Activated T-helper 2 cell treated with anti-CD3 and anti-CD28 coated beads, Interferon-gamma antibody, Interleukin-2, Interleukin-4, amounts not matched to agents 10 μg/mL and 5 μg/mL and 100 μg/mL, durations not matched to agents 14 hours and 24 hours and 36 hours (primary cell): ENCODE measurements at regions not wholly inside any gene's neighbourhood (a gene's known extent, or its start where the extent isn't known, plus 50 kb on each side); places are given as distances from the start of the nearest gene placed in this dataset.

Source experiments
- DNase-seq: peaks from one replicate; pipeline ENCODE4 v3.0.0; 2021; ENCODE audit warnings: low spot score
- H3K27ac Mint-ChIP-seq: one replicate; pipeline ENCODE4 v1.8.0; 2021; ENCODE audit warnings: mixed read lengths
- H3K27me3 Mint-ChIP-seq: one replicate; pipeline ENCODE4 v1.8.0; 2021; ENCODE audit warnings: low read depth, mixed read lengths
- H3K36me3 Mint-ChIP-seq: one replicate; pipeline ENCODE4 v1.8.0; 2021; ENCODE audit warnings: low read depth, mixed read lengths
- H3K4me1 Mint-ChIP-seq: one replicate; pipeline ENCODE4 v1.8.0; 2021; ENCODE audit warnings: low read depth, mixed read lengths
- H3K4me3 Mint-ChIP-seq: one replicate; pipeline ENCODE4 v1.8.0; 2021; ENCODE audit warnings: low read depth, mild to moderate bottlenecking, moderate library complexity, mixed read lengths
- H3K9me3 Mint-ChIP-seq: one replicate; pipeline ENCODE4 v1.8.0; 2021; ENCODE audit warnings: mixed read lengths
- intact Hi-C: fragments of 100-400 bp; cut with micrococcal nuclease; formaldehyde crosslinking; loops from one replicate; pipeline ENCODE4 v1.15.1; 2023

GRCh38 chr12:98341026-98341425, 174.4 kb upstream of the TMPO start:
- no peak overlapping the region for H3K27ac Mint-ChIP-seq
- H3K4me1 Mint-ChIP-seq = no peaks in the 10 kb centered on the region
- H3K4me3 Mint-ChIP-seq = no peak overlapping the region
- DNase-seq = no peak
- no peaks in the 10 kb centered on the region for H3K36me3 Mint-ChIP-seq
- H3K27me3 Mint-ChIP-seq = peaks cover 15% of the 10 kb centered on the region
- intact Hi-C loops = no loop called here
- H3K9me3 Mint-ChIP-seq = no peaks in the 10 kb centered on the region

DNA sequence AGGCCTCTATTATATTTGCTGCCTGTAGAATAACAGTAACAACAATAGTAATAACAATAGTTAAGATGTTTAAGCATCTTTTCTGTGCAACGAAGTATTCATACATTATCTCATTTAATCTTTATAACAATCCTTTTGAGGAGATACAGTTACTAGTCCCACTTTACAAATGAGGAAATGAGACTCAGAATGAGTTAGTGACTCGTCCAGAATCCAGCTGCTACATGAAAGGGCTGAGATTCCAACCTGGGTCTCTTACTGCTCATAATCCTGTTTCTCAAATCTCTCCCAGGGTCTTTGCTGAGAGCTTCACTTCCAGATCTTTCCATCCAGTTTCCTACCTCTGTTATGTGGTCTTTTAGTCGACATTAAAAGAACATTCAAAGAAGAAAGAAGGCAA, 173.7 kb upstream of the TMPO start:
- Mint-ChIP-seq H3K4me1 (no peaks in the 10 kb centered on the region), H3K4me3 (no peak overlapping the region), H3K9me3 (no peaks in the 10 kb centered on the region), H3K27me3 (peaks cover 14% of the 10 kb centered on the region), H3K36me3 (no peaks in the 10 kb centered on the region), H3K27ac (no peak overlapping the region)
- intact Hi-C loops = no loop called here
- no peak for DNase-seq

GRCh38 chr12:98343002-98343567, 172.3 kb upstream of the TMPO start:
- H3K9me3 Mint-ChIP-seq = no peaks in the 10 kb centered on the region
- no peaks in the 10 kb centered on the region for H3K4me1 Mint-ChIP-seq
- intact Hi-C loops = no loop called here
- H3K27me3 Mint-ChIP-seq = peaks cover 11% of the 10 kb centered on the region
- DNase-seq = no peak
- H3K36me3 Mint-ChIP-seq = no peaks in the 10 kb centered on the region
- no peak overlapping the region for H3K4me3 Mint-ChIP-seq
- no peak overlapping the region for H3K27ac Mint-ChIP-seq

DNA sequence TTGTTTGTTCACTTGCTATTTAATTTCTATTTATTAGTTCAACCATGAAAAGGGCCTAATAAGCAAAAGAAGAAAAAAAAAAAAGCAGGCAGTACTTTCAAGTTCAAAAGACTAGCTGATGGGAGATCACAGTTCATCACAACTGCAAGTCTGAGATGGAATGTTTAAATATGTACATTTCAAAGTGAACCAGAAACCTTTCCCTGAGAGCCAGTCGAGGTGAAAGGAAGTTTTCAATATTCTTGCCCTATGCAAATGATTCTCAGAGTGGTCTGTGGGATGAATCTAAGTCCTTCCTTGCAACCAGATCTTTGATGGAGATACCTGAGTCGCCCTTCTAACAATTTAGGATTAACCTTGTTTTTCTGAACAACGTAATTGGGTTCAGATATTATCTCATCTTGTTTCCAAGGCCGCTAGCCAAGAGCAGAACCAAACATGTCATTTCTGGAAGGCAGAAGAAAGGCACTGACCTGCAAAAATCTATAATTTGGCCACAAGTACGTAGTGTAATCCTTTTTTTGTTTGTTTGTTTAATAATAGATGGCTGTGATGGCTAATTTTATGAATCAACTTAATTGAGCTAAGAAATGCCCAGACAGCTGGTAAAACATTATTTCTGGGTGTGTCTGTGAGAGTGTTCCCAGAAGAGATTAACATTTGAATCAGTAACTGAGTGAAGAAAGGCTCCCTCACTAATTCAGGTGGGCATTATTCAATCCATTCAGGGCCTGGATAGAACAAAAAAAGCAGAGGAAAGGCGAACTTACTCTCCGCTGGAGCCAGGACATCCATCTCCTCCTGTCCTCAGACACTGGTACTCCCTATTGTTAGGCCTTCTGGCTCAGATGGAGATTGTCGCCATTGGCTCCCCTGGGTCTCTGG, 171.1 kb upstream of the TMPO start:
- Mint-ChIP-seq H3K36me3 (no peaks in the 10 kb centered on the region), H3K4me1 (no peaks in the 10 kb centered on the region), H3K9me3 (no peaks in the 10 kb centered on the region), H3K27me3 (peaks cover 10% of the 10 kb centered on the region), H3K27ac (no peak overlapping the region), H3K4me3 (no peak overlapping the region)
- intact Hi-C loops = no loop called here
- DNase-seq = no peak

- H3K4me1 Mint-ChIP-seq = no peaks in the 10 kb centered on the region
- H3K36me3 Mint-ChIP-seq = no peaks in the 10 kb centered on the region
- no peak overlapping the region for H3K4me3 Mint-ChIP-seq
- intact Hi-C loops = no loop called here
- peaks cover 10% of the 10 kb centered on the region for H3K27me3 Mint-ChIP-seq
- no peaks in the 10 kb centered on the region for H3K9me3 Mint-ChIP-seq
- no peak for DNase-seq
- no peak overlapping the region for H3K27ac Mint-ChIP-seq
Observed at GRCh38 chr12:98345308-98345876, 170.0 kb upstream of the TMPO start.

GRCh38 chr12:98351089-98351488, 164.3 kb upstream of the TMPO start:
- Mint-ChIP-seq H3K27ac (no peak overlapping the region), H3K4me3 (no peak overlapping the region), H3K36me3 (no peaks in the 10 kb centered on the region), H3K4me1 (no peaks in the 10 kb centered on the region), H3K9me3 (no peaks in the 10 kb centered on the region), H3K27me3 (peaks cover 15% of the 10 kb centered on the region)
- intact Hi-C loops = no loop called here
- DNase-seq = no peak

GRCh38 chr12:98351784-98352183, 163.6 kb upstream of the TMPO start:
- H3K4me1 Mint-ChIP-seq = no peaks in the 10 kb centered on the region
- intact Hi-C loops = no loop called here
- H3K27ac Mint-ChIP-seq = no peak overlapping the region
- peaks cover 15% of the 10 kb centered on the region for H3K27me3 Mint-ChIP-seq
- H3K4me3 Mint-ChIP-seq = no peak overlapping the region
- no peaks in the 10 kb centered on the region for H3K9me3 Mint-ChIP-seq
- H3K36me3 Mint-ChIP-seq = no peaks in the 10 kb centered on the region
- no peak for DNase-seq

DNA sequence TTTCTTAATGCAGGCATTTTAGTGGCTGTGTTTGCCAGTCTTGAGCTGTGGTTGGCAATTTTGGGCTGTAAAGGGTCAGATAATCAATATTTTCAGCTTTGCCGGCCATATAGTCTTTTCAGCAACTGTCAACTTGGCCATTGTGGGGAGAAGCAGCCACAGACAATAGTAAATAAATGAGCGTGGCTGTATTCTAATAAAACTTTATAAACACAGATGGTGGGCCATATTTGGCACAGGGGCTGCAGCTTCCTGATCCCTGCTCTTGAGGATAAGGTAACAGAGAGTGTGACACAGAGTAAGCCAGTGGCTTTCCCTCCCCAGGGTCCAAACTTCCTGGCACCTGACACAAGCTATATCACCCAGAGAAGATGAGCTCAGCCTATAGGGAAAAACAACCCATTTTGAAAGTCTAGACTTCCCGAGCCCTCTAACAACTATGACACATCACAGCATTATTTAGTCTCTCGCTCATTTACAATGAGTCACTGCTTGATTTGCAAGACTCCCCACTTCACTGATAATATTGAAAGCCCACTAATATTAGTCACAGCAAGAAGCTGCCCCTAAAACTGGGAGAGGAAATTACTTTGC, 163.1 kb upstream of the TMPO start:
- no peaks in the 10 kb centered on the region for H3K36me3 Mint-ChIP-seq
- H3K27me3 Mint-ChIP-seq = peaks cover 15% of the 10 kb centered on the region
- H3K4me1 Mint-ChIP-seq = no peaks in the 10 kb centered on the region
- H3K27ac Mint-ChIP-seq = no peak overlapping the region
- no peaks in the 10 kb centered on the region for H3K9me3 Mint-ChIP-seq
- intact Hi-C loops = no loop called here
- DNase-seq = no peak
- no peak overlapping the region for H3K4me3 Mint-ChIP-seq

DNA sequence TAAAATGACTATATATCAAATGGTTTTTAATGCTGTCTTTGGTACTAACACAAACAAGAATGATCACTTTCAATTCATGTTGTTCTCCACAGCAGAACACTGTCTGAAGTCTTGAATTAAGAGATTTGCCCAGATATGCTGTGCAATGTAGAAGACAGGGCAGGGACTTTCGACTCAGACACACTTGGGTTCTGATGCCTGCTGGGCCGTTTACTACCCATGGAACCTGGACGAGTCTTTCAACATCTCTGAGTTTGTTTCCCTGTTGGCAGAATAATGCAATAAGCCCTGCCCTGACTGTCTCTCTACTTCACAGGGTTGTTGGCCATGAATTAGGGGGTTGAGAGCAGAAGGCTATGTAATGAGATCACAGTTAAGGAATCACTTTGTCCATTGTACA, 162.6 kb upstream of the TMPO start:
- Mint-ChIP-seq H3K4me3 (no peak overlapping the region), H3K27me3 (peaks cover 15% of the 10 kb centered on the region), H3K9me3 (no peaks in the 10 kb centered on the region), H3K36me3 (no peaks in the 10 kb centered on the region), H3K4me1 (no peaks in the 10 kb centered on the region), H3K27ac (no peak overlapping the region)
- no peak for DNase-seq
- intact Hi-C loops = no loop called here

- no peak overlapping the region for H3K27ac Mint-ChIP-seq
- H3K4me1 Mint-ChIP-seq = no peaks in the 10 kb centered on the region
- H3K9me3 Mint-ChIP-seq = no peaks in the 10 kb centered on the region
- no peak for DNase-seq
- peaks cover 23% of the 10 kb centered on the region for H3K27me3 Mint-ChIP-seq
- H3K36me3 Mint-ChIP-seq = no peaks in the 10 kb centered on the region
- intact Hi-C loops = no loop called here
- no peak overlapping the region for H3K4me3 Mint-ChIP-seq
Observed at GRCh38 chr12:98354520-98355035, 160.8 kb upstream of the TMPO start.

- no peaks in the 10 kb centered on the region for H3K9me3 Mint-ChIP-seq
- no peak for DNase-seq
- H3K4me1 Mint-ChIP-seq = no peaks in the 10 kb centered on the region
- H3K4me3 Mint-ChIP-seq = no peak overlapping the region
- intact Hi-C loops = no loop called here
- H3K27ac Mint-ChIP-seq = no peak overlapping the region
- H3K36me3 Mint-ChIP-seq = no peaks in the 10 kb centered on the region
- H3K27me3 Mint-ChIP-seq = peaks cover 23% of the 10 kb centered on the region
Observed at GRCh38 chr12:98355322-98355721, 160.1 kb upstream of the TMPO start.

DNA sequence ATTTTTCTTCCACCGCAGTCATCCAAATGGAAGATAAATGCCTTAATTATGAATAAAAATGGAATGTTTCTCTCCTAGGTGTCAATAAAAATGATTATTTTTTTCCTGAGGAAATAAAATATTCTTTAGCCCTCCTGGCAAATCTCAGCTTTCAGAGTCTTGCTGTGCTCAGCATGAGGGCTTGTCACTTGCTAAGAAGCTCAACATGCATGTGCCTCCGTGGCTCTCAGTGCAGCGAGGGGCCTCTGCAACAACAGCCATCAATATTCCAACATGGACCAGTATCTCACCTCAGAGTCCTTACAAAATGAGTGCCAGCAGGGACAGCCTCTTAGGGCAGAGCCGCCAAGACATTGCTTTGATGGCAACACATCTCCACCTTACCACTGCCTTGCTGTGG, 159.5 kb upstream of the TMPO start:
- no peaks in the 10 kb centered on the region for H3K36me3 Mint-ChIP-seq
- no peak for DNase-seq
- no peak overlapping the region for H3K4me3 Mint-ChIP-seq
- H3K27ac Mint-ChIP-seq = no peak overlapping the region
- H3K27me3 Mint-ChIP-seq = peaks cover 23% of the 10 kb centered on the region
- H3K9me3 Mint-ChIP-seq = no peaks in the 10 kb centered on the region
- no peaks in the 10 kb centered on the region for H3K4me1 Mint-ChIP-seq
- intact Hi-C loops = no loop called here

DNA sequence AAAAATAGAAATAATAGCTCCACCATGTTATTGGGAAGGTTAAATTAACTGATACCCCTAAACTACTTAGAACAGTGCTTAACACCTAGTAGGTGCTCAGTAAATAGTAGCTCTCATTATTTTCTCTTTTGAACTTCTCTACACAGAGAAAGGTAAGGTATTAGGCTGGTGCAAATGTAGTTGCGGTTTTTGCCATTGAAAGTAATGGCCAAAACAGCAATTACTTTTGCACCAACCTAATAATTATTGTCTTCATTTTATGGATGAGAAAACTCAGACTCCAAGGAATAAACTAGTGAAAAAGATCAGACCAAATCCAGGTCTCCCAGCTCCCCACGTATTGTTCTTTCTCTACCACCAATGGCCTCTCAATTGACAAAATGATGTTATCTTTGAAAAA, 157.2 kb upstream of the TMPO start:
- no peaks in the 10 kb centered on the region for H3K9me3 Mint-ChIP-seq
- no peak overlapping the region for H3K4me3 Mint-ChIP-seq
- no peak overlapping the region for H3K27ac Mint-ChIP-seq
- no peaks in the 10 kb centered on the region for H3K36me3 Mint-ChIP-seq
- no peak for DNase-seq
- H3K4me1 Mint-ChIP-seq = no peaks in the 10 kb centered on the region
- peaks cover 16% of the 10 kb centered on the region for H3K27me3 Mint-ChIP-seq
- intact Hi-C loops = no loop called here
